GM19328 (cell line): ENCODE measurements at regions not wholly inside any gene's neighbourhood (a gene's known extent, or its start where the extent isn't known, plus 50 kb on each side); places are given as distances from the start of the nearest gene placed in this dataset.

Experiments
- ATAC-seq: cut with Tn5 transposase; IDR thresholded peaks from one replicate; pipeline ENCODE4 v1.9.1; 2021; ENCODE audit warnings: mild to moderate bottlenecking, moderate library complexity; ENCODE audit not compliant: unreplicated experiment

DNA sequence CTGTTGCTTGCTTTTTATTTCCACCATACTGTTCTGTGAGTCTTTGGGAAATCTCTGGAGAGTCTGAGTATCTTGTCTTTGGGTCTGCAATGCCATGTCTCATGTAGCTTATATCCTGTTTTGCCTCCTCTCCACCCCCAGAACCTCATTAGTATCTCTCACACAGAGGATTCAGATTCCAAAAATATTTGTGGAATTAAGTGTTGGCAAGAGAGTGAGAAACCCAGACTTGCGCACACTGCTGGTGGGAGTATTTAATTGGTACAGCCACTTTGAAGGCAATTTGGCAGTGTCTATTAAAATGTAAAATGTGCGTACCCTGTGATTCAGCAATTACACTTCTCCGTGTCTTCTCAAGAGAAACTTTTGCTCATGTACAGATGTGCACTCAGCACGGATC, 68.6 kb downstream of the ZNF621 start:
- ATAC-seq: no peak

- ATAC-seq: no peak
These were observed 72.7 kb downstream of the ZNF621 start for GRCh38 chr3:40597441-40597840.

- ATAC-seq: no peak
These were observed 73.6 kb downstream of the ZNF621 start for GRCh38 chr3:40598338-40598737.

DNA sequence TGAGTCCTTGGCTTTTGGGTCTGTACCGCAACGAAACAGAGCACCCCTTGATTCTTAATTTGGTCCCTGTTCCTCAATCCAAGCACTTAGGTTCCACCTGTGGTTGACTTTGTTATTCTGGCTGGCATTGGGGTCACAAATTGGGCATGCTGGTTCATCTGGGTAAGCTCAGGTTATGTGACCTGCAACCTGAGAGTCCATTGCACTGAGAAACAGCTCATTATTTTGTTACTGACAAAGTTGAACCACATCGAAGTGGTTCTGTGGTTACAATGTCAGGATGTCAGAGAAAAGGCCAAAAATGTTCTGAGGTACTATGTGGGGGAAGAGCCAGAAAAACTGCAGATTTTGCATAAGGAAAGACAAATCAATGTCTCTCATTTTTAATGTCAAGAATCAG, 74.2 kb downstream of the ZNF621 start:
- ATAC-seq: no peak

GRCh38 chr3:40602778-40603385, 78.1 kb downstream of the ZNF621 start:
- no peak for ATAC-seq

DNA sequence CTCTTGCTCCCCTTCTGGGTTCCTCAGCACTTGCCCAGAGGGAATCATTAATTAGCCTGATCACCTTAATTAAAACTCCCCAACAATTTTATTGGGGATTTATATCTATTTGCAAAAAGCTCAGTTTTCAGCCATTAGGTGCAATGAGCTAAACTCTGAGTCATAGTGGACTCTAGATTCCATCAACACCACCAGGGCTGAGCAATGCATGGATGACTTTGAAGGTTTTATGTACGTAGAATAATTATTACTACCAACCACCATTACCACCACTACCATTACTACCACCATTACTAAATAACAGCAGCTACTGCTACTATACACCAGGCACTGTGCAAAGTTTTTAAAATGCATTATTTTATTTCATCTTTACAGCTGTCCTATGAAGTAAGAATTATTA, 81.2 kb downstream of the ZNF621 start:
- no peak for ATAC-seq

DNA sequence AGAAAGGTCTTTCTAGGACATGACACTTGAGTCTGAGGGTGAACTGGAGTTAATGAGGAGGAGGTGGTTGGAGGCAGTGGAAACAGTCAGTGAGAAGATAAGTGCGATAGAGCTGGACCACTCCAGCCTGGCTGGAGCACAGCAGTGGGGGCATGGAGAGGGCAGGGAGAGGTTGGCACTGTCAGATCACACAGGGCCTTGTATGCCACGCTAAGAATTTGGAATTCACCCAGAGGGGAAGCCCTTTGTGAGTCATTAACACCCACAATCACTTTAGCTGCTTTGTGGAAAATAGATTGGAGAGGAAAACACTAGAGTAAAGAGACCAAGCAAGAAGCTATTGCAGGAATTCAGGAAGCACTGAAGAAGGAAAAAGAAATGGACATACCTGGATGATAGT, 83.3 kb downstream of the ZNF621 start:
- ATAC-seq: no peak

- ATAC-seq: no peak
These were observed 88.5 kb downstream of the ZNF621 start for GRCh38 chr3:40613306-40613705.

DNA sequence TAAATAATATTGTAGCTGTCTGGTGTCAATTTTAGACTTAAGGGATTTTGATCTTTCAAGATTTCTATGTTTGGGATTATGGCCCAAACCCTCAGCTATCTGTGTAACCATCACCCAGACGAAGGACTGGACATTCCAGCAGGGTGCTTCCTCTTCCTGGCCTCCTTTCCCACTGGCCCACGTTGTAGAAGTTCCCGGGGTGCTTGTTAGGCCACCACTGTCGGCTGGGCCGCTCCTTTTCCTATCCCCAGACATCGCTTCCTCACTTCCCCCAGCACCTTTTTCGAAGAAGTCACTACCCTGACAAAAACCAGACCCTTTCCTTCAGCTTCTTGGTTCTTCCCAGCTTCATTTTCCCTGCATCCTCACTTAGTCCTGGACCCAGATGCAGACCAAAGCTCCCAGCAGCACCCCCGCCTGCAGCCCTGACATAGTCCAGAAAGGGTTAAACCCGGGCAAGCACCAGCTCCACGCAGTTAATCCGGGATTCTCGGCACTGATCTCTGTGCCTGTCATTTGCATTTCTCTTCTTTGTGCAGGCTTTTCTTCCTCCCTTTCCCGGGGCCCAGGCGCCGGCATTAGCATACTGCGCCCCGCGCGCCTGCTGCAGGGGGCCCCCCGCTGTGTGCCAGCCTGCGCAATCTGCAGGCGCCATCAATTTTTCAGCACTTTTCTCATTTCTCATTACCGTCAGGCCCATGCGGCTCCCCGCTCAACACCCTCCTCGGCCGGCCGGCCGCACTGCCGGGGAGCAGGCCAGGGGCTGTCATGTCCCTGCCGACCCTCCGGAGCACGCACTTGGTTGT, 90.6 kb downstream of the ZNF621 start:
- no peak for ATAC-seq

DNA sequence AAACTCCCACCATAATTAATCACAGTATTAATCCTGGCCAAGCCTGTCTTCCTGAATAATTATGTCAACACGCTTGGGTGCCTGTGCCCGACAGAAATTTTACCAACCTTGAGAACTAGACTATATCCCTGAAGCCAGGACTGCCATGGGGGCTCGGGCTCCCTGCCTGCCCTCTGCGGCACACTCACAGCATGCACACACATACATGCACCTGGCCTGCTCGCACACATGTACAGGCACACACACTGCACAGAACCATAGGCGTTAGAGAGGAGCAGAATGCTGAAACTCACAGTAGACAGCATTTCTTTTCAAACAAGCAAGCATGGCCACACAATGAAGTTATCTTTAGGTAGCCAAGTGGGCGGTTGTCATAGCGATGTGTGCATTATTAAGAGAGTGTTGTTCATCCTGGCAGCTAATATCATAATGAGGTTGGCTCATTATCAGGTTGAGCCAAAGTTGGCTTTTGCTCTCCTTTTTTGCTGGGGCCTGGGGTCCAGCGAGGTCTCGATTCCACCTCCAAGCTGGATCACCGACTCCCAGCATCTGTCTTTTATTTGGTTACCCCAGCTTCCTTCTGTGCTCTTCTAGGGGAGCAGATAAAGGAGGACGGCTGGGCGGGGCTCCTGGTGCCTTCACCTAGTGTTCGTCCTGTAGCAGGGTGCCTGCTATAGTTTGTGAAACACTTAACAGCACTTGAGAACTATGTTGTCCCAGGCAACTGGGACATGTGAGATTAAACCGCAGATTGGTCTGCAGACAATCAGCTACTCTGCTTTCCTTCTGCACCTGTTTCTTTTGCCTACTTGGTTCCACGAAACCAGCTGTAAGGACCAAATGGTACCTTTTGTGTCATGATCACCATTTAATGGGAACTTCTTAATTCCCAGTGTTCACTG, 91.4 kb downstream of the ZNF621 start:
- ATAC-seq: no peak

DNA sequence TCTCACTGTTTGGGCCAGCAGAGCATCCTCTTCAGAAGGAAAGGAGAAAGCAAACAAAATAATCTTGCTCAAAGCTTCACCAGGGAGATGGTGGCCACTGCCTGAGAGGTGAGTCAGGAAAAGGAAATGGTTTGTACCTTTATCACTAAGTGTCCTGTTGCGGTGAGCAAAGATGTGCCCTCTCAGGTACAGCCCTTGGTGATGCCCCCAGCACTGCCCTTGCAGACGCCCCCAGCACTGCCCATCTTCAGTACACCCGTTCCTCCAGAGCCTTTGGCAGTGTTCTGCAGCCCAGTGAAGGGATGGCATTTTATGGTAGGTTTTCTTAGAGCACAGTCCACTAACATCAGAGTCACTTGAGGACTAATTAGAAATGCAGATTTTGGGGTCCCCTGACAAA, 92.3 kb downstream of the ZNF621 start:
- ATAC-seq: no peak

DNA sequence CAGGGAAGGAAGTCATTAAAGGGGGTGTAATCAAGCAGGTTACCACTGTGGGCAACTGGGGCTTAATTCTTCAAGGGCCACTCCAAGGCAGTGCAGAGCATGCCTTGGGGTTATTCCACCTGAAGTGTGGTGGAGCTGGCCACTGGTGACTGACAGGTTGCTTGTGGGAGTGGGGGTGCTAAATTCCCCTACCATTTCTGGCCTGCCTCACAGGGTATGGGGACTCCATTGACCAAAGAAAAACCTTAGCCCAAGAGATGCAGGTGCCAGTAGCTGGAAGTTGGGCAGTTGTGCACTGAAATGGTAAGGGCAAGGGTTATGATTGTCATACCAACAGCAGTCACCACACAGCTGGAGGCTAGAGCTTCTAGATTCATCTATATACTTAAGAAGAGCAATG, 93.4 kb downstream of the ZNF621 start:
- no peak for ATAC-seq

- no peak for ATAC-seq
These were observed 95.4 kb downstream of the ZNF621 start for GRCh38 chr3:40620151-40620550.

- no peak for ATAC-seq
These were observed 96.5 kb downstream of the ZNF621 start for GRCh38 chr3:40621252-40621651.

GRCh38 chr3:40623567-40623966, 98.8 kb downstream of the ZNF621 start:
- ATAC-seq: no peak

DNA sequence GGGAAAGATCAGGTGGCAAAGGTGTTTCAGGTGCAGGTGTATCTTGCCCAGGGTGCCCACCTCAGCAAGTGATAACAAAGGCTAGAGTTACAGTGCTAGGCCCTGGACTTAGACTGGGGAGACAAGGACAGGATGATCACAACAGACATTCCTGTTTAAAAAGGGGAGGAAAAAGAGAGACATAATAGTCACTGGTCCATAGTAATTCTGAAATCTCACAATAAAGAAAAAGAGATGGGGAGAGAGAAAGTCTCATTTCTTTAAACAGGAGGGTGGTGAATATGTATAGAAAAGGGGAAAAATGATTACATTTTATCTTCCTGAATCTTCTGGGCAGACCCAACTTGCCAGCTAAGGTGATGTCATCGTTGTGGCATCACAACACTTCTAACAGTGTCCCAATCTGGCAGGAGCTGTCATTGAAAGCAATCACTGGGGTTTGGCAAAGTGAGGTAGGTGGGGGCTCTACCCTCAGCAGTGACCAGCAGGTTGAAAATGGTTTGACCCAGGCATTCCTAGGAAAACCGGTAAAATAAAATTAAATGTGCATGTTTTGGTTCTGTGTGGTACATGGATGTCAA, 99.5 kb downstream of the ZNF621 start:
- ATAC-seq: no peak

DNA sequence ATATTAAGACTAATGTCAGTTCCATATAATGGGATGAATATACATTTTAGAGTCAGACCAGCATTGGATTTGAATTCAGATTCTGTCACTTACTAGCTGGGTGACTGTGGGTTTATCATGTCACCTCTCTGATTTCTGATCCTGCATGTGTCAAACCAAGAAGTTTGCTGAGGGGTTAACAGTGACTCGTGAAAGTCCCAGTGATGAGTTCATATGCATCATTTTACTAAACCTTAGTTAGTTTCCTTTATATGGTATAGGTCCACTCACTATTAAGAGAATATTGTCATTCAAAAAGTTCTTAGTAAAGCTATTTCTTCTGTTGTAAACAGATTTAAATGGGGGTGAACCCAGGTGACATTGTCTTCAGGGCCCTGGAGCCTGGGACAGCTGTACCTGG, 102.3 kb downstream of the ZNF621 start:
- ATAC-seq: no peak

DNA sequence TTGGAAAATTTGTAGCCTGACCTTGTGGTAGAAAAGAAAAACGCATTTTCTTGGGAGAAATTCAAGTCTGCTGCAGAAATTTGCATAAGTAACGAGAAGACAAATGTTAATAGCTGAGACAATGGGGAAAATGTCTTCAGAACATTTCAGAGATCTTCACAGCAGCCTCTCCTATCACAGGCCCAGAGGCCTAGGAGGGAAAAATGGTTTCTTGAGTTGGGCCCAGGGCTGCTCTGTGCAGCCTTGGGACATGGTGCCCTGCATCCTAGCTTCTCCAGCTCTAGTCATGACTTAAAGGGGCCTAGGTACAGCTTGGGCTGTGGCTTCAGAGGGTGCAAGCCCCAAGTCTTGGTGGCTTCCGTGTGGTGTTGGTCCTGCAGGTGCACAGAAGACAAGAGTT, 104.2 kb downstream of the ZNF621 start:
- ATAC-seq: no peak

GRCh38 chr3:40631341-40631995, 106.7 kb downstream of the ZNF621 start:
- ATAC-seq: no peak

DNA sequence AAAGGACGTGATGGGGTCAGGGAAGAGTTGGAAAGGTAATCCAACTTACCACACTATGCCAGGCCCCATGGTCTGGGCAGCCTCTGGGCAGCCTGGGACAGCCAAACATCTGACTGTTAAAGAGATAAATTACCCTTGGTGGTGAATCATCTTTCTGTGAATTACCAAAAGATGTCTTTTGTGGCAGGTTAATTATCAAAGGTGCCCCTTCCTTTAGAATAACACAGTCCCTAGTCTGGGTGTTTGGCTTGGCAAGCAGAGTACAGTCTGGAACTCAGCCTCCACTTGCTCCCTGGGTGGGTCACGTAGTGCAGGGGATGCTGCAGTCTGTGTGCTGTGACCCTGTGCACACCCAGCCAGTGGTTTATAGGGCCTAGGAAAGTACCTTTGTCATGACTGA, 113.1 kb downstream of the ZNF621 start:
- ATAC-seq: no peak

- ATAC-seq: no peak
These were observed 114.2 kb downstream of the ZNF621 start for GRCh38 chr3:40639006-40639405.
